ENCODE measurements at regions not wholly inside any gene's neighbourhood (a gene's known extent, or its start where the extent isn't known, plus 50 kb on each side); places are given as distances from the start of the nearest gene placed in this dataset.
"Not testable (repeated sequence)": the region's sequence is repeated elsewhere in the genome, so short reads cannot be mapped to it uniquely, and the experiment has no call there.

DNA sequence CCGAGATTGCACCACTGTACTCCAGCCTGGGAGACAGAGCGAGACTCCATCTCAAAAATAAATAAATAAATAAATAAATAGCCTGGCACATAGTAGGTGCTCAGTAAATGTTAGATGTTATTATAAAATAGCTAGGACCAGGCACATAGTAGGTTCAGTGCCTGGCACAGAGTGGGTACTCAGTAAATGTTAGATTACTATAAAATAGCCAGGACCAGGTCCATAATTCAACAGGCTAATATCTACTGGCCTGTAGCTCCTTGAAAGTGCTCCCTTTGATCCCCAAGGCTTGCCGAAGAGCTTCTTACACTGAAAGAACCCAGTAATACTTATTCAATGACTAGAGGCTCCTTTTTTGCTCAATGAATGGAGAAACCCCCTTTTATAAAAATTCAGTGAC is 215.1 kb upstream of the ZNF217 start:
- DNase-seq (ENCODE audit: low spot score): no peak
- intact Hi-C loops (cut with DNase I): no loop called here

DNA sequence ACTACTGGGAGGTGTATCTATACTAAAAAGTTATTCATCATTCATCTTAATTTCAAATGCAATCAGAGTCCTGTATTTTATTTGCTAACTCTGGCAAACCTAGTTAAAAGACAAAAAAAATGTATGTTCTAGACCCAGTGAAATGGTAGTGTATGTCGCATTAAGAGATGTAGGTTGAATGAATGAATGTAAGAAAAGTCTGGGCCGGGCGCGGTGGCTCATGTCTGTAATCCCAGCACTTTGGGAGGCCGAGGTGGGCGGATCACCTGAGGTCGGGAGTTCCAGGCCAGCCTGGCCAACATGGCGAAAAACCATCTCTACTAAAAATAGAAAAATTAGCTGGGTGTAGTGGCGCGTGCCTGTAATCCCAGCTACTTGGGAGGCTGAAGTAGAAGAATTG is 214.7 kb upstream of the ZNF217 start:
- intact Hi-C loops (cut with DNase I); DNase-seq (ENCODE audit: low spot score): not testable (repeated sequence)

DNA sequence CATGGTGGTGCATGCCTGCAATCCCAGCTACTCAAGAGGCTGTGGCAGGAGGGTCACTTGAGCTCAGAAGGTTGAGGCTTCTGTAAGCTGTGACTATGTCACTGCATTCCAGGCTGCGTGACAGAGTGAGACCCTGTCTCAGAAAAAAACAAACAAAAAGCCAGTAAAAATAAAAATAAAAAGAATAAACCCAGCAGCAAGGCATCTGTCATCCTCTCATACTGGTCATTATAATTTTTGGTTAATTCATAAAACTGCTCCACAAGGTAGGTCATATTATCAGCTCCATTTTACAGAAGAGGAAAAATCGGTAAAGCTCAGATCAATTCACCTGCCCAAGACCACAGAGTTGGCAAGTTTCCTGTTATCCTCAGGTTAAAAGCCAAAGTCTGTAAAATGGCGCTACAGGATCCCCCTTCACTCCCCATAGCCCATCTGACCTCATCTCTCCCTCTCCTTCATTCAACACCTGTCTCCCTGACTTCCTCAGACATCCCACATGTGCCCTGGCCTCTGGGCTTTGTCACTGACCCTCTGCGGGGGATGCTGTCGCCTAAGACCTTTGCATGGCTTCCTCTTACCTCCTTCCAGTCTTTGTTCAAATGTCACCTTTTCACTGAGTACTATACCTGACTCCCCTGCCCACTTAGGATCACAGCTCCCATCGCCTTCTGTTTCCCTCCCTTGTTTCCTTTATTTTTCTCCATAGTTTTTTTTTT is 213.2 kb upstream of the ZNF217 start:
- no peak for DNase-seq (ENCODE audit: low spot score)
- intact Hi-C loops (cut with DNase I): no loop called here

DNA sequence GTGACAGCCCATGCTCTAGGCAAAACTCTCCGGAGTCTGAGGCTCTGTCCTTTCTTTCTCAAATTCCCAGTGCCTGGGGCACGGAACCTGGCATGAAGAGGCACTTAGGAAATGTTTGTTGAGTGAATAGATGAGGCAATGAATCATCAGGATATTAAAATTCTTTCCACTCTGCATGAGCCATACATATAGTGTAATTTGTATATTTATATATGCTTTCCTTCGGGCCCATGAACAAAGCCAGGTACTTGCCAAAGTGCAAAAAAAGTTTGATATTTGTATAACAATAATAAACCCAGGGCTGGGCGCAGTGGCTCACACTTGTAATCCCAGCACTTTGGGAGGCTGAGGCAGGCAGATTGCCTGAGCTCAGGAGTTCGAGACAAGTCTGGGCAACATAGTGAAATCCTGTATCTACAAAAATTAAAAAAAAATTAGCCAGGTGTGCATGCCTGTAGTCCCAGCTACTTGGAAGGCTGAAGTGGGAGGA is 212.3 kb upstream of the ZNF217 start:
- DNase-seq (ENCODE audit: low spot score): no peak
- intact Hi-C loops (cut with DNase I): no loop called here

DNA sequence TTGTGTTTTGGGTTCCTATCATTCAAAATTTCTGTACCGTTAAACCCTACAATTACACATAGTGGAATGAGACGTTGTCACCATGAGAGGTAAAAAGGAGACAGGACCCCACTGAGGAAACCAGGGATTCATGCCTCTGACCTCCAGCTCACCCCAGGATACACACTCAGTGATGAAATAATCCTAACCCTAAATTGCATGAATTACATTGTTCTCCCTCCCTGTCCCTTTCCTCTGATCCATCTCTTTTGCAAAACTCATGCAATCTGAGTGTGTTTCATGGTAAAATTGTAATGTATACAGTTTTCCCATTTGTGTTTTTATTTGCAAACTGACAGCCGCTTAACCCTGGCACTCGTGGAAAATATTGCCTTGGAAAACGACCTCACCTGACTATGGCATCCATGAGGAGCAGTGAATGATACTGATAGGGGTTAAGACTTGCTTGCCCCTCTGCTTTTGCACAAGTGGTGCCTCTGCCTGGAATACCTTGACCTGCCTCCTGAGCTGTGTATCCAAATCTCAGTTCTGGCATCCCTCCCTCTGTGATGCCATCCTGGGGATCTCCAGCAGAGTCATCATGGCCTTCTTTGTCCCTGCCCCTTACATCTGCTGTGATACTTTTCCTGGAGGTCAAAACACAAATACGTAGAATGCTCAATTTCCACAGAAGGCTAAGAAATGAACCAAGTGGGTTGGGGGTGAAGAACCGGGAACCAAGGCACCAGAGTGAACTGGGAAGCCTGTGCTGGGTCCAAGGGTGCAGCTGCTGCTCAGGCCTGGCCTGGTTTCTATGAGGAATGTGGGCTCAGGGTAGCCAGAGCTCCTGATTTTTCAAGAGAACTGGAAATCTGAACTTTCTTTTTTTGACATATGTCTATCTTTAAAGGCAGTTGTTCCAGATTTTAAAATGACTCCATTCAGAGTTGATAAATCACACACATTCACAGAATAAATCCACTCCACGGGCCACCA is 211.6 kb upstream of the ZNF217 start:
- intact Hi-C loops (cut with DNase I): no loop called here
- no peak for DNase-seq (ENCODE audit: low spot score)

DNA sequence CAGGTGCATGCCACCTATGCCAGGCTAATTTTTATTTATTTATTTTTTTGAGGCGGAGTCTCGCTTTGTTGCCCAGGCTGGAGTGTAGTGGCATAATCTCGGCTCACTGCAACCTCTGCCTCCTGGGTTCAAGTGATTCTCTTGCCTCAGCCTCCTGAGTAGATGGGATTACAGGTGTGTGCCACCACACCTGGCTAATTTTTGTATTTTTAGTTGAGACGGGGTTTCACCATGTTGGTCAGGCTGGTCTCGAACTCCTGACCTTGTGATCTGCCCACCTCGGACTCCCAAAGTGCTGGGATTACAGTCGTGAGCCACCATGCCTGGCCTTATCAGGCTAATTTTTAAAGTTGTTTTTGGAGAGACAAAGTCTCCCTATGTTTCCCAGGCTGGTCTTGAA is 210.7 kb upstream of the ZNF217 start:
- intact Hi-C loops (cut with DNase I); DNase-seq (ENCODE audit: low spot score): not testable (repeated sequence)

DNA sequence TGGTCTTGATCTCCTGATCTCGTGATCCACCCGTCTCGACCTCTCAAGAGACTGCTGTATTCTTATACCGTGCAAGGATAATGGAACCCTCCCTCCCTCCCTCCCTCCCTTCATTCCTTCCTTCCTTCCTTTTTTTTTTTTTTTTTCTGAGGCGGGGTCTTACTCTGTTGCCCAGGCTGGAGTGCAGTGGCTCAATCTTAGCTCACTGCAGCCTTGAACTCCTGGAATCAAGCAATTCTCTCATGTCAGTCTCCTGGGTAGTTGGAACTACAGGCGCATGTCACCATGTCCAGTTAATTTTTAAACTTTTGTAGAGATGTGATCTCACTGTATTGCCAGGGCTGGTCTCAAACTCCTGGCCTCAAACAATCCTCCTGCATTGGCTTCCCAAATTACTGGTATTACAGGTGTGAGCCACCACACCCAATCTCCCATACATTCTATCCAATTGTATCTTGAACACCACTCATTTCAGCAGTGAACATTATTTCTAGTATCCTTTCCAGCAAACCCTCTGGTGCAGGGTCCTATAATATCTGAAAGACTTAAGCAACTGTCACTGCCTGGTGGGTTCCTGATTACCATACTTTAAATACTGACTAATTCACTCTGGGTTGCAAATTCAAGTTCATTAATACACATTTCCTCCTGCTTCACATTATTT is 210.0 kb upstream of the ZNF217 start:
- intact Hi-C loops (cut with DNase I): no loop called here
- no peak for DNase-seq (ENCODE audit: low spot score)

DNA sequence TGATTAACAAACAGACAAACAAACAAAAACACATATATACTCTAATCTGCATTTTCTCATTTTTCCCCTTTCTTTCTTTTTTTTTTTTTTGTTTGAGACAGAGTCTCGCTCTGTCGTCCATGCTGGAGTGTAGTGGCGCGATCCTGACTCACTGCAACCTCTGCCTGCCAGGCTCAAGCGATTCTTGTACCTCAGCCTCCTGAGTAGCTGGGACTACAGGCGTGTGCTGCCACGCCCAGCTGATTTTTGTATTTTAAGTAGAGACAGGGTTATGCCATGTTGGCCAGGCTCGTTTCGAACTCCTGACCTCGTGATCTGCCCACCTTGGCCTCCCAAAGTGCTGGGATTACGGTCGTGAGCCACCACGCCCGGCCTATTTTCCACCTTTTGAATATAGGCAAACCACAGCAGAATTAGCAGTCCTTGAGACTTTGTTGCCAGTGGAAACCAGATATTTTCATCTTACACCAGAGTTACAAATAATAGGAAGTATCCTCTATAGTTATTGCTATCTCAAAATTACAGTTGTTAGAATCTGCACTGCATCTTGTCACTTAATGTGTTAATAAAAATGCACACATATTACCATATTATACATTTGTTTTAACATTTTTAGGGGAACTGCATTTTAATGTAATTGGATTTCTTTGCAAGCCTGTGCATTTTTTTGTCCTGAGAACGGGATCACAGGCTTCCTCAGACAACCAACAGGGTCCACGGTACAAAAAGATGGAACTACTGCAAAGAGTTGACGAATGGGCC is 208.2 kb upstream of the ZNF217 start:
- no peak for DNase-seq (ENCODE audit: low spot score)
- intact Hi-C loops (cut with DNase I): no loop called here

DNA sequence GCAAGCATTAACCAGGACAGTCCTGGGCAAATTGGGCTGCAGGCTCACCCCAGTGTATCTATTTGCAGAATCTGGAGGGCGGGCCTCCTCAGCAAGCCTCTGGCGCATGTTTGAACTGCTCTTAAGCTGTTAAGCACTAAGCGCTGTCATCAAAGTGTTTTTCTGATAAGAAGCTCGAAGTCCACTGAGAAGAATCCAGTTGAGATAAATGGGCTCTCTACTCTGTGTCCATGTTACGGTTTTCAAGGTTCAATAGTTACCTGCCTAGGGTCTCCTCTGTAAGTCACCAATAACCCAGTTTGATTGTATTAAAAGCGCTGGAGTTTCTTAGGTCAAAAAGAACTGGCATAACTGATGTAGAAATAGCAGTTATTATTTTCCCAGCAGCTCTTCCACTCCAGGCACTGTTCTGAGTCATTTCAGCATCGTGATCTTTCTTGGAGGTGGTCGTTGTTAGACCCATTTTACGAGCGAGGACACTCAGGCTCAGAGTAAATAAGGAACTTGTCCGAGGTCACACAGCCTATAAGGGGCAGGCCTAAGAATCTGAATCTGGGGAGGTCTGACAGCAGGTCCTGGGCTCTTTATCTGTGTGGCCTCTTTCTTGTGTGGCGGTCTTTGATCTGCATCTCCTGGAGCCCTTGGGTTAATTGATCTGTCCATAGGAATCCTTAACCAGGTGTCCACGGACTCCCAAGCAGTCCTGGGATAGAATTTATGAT is 207.4 kb upstream of the ZNF217 start:
- DNase-seq (ENCODE audit: low spot score): no peak
- intact Hi-C loops (cut with DNase I): no loop called here

DNA sequence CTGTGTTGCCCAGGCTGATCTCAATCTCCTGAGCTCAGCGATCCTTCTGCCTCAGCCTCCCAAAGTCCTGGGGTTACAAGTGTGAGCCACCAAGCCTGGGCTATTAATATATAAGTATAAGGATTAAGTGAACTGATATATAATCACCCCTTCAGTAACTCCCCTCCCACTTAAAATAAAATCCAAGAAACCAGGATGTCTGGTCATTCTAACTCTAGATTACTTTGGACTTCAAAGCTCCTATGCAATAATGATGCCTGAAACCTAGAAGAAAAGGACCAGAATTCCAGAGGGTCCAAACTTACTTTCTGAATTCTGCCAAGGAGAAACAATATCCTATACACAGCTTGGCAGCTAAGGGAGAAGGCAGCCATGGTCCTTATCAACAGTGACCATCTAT is 206.8 kb upstream of the ZNF217 start:
- no peak for DNase-seq (ENCODE audit: low spot score)
- intact Hi-C loops (cut with DNase I): no loop called here

DNA sequence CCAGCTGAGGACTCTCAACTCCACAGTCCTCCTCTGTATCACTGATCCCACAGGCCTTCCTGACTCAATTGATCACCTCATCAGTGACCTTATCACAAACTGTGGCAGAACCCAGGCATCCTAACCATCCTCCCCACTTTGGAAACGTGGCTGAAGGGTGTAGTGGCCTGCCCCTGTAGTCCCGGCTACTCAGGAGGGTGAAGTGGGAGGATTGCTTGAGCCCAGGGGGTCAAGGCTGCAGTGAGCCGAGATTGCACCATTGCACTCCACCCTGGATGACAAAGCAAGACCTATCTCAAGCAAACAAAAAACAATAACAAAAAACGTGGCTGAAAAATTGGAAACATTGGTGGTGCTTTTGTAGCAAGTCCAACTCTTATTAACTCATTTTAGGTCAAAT is 203.4 kb upstream of the ZNF217 start:
- no peak for DNase-seq (ENCODE audit: low spot score)
- intact Hi-C loops (cut with DNase I): no loop called here

DNA sequence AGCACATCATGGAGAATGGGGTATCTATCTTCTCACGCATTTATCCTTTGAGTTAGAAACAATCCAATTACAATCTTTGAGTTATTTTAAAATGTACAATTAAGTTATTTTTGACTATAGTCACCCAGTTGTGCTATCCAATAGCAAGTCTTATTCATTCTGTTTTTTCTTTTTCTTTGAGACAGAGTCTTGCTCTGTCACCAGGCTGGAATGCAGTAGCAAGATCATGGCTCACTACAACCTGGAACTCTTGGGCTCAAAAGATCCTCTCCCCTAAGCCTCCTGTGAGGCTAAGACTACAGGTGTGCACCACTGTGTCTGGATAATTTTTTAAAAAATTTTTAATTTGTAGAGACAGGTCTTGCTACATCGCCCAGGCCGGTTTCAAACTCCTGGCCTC is 201.5 kb upstream of the ZNF217 start:
- intact Hi-C loops (cut with DNase I): no loop called here
- no peak for DNase-seq (ENCODE audit: low spot score)

DNA sequence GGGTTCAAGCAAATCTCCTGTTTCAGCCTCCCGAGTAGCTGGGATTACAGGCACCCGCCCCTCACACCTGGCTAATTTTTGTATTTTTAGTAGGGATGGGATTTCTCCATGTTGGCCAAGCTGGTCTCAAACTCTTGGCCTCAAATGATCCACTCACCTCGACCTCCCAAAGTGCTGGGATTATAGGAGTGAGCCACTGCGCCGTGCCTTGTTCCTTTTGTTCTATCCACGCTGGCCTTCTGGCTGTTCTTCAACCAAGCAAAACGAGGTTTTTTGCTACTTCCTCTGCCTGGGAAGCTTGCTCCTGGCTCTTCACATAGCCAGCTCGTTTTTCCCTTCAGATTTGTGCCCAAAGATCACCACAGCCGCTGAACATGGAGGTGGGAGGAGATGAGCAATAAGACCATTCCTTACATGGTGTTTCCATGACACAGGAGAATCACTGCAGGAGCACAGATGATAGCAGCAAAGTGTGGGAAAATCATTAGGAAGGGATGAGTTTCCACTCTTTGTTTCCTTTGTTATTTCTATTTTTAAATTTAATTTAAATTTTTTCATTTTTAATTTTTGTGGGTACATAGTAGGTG is 201.0 kb upstream of the ZNF217 start:
- intact Hi-C loops (cut with DNase I): no loop called here
- no peak for DNase-seq (ENCODE audit: low spot score)

DNA sequence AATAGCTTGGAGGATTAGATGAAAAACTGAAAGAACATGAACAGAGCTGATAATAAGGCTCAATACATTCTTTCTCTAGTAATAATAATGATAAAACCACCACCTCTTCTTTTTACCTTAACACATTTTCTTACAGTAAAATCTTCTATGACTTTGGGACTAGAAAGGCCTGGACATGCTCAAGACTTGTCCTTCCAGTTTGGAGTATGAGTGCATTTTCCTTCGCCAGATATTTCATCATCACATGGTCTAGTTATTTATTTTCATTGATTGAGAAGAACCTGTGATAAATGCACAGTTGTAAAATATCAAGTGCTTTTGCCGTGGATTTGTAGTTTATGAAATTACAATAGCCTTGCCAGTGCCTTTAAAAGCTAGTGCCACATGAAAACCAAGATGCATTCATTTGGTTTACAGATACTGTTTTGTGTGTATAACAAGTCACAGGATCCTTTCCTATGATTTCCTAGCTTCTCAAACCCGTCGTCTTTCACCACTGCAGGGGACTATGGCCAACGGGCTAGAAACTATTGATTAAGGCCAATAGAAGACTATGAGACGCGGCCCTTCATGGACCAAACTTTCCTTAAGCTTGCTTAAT is 200.2 kb upstream of the ZNF217 start:
- intact Hi-C loops (cut with DNase I): no loop called here
- no peak for DNase-seq (ENCODE audit: low spot score)

DNA sequence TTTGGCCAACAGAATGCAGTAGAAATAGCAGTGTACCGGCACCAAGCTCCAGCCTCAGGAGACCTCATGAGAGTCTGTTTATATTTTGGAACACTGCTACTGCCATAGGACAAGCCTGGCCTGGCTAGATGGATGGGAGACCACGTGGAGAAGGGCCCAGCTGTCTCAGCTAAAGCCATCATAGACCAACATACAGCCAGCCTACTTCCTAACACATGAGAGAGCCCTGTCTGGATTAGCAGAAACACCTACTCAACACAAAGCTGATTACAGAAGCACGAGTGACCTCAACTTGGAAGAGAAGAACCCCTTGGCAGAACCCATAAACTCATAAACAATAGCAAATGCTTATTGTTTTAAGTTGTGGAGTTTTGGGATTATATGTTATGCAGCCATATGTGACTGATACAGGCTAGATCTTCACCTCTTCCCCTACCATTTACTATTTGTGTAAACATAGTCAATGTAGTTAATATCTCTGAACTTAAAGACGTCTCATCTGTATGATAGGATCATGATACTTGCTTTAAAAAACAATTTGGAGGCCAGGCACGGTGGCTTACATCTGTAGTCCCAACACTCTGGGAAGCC is 199.4 kb upstream of the ZNF217 start:
- no peak for DNase-seq (ENCODE audit: low spot score)
- intact Hi-C loops (cut with DNase I): no loop called here

DNA sequence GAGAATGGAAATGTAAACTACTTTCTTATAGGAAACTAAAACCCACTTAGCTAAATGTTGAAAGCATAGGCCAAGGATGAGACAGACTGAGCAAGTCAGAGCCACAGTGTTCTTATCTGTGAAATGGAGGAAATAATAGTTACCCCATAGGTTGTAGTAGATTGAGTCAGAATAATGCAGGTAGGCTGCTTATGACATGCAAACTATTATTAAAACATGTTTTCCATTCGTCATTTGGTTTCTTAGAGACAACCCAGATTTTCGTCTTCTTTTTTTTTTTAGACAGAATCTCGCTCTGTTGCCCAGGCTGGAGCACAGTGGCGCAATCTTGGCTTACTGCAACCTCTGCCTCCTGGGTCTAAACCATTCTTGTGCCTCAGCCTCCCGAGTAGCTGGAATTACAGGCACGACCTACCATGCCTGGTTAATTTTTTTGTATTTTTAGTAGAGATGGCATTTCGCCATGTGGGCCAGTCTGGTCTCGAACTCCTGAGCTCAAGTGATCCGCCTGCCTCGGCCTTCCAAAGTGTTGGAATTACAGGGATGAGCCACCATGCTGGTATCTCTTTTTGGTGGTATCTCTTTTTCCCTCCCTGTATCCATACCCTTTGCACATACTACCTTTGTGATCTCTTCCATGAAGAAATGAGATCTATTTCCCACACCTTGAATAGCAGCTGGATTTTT is 196.5 kb upstream of the ZNF217 start:
- DNase-seq (ENCODE audit: low spot score): no peak
- intact Hi-C loops (cut with DNase I): no loop called here

Data from cardiac septum (tissue), 1 donor.